Osteoblast (primary cell): ENCODE measurements at regions not wholly inside any gene's neighbourhood (a gene's known extent, or its start where the extent isn't known, plus 50 kb on each side); places are given as distances from the start of the nearest gene placed in this dataset.

ENCODE experiments used
- DNase-seq: peaks from one replicate; pipeline ENCODE4 v3.0.0; 2011; ENCODE audit warnings: low spot score, mixed read lengths; ENCODE audit not compliant: insufficient read length; ENCODE audit errors: missing footprints
- H2AFZ ChIP-seq: 2 replicates; pipeline ENCODE4 v1.6.0; 2011; ENCODE audit warnings: mild to moderate bottlenecking, low read length
- H3K27ac ChIP-seq: 2 replicates; pipeline ENCODE4 v1.5.1; 2011; ENCODE audit warnings: mild to moderate bottlenecking, low read depth, low read length, moderate library complexity
- H3K27me3 ChIP-seq: 2 replicates; pipeline ENCODE4 v1.6.0; 2012; ENCODE audit warnings: mild to moderate bottlenecking, control low read depth, inconsistent platforms, low read length, moderate library complexity; ENCODE audit not compliant: insufficient read depth
- H3K36me3 ChIP-seq: 2 replicates; pipeline ENCODE4 v1.5.1; 2011; ENCODE audit warnings: mild to moderate bottlenecking, low read length, control low read depth, moderate library complexity; ENCODE audit not compliant: insufficient read depth
- H3K4me1 ChIP-seq: 2 replicates; pipeline ENCODE4 v1.5.1; 2011; ENCODE audit warnings: mild to moderate bottlenecking, low read length, control low read depth, moderate library complexity; ENCODE audit not compliant: insufficient read depth
- H3K4me2 ChIP-seq: 2 replicates; pipeline ENCODE4 v1.6.0; 2011; ENCODE audit warnings: mild to moderate bottlenecking, low read length; ENCODE audit not compliant: insufficient read depth
- H3K4me3 ChIP-seq: fragments of 200-600 bp; sonication (generic); 3 replicates; pipeline ENCODE4 v1.5.1; 2012; ENCODE audit warnings: mild to moderate bottlenecking, low read length, inconsistent platforms; ENCODE audit not compliant: insufficient read depth
- H3K79me2 ChIP-seq: 2 replicates; pipeline ENCODE4 v1.6.0; 2012; ENCODE audit warnings: mild to moderate bottlenecking, low read length, control low read depth, inconsistent platforms; ENCODE audit not compliant: insufficient read depth
- H3K9me3 ChIP-seq: 2 replicates; pipeline ENCODE4 v1.5.1; 2011; ENCODE audit warnings: low read depth, low read length, control low read depth
- H4K20me1 ChIP-seq: 2 replicates; pipeline ENCODE4 v1.6.0; 2012; ENCODE audit warnings: mild to moderate bottlenecking, low read length, control low read depth; ENCODE audit not compliant: insufficient read depth
- CTCF ChIP-seq: IDR thresholded peaks from 2 replicates; pipeline ENCODE4 v1.5.1; 2011; ENCODE audit warnings: mild to moderate bottlenecking, low read depth, low read length, moderate library complexity; ENCODE audit errors: extremely low read depth

GRCh38 chr4:11735651-11736050 lies 307.0 kb upstream of the HS3ST1 start:
- Histone ChIP-seq H3K79me2 (no peaks in the 10 kb centered on the region), H3K9me3 (no peaks in the 10 kb centered on the region), H3K27ac (no peak overlapping the region), H3K36me3 (no peaks in the 10 kb centered on the region), H2AFZ (no peak overlapping the region), H3K27me3 (no peaks in the 10 kb centered on the region), H3K4me1 (peaks cover 2% of the 10 kb centered on the region), H4K20me1 (no peaks in the 10 kb centered on the region), H3K4me3 (no peak overlapping the region), H3K4me2 (no peak overlapping the region)
- TF ChIP-seq CTCF = no peak
- DNase-seq = no peak

- TF ChIP-seq CTCF = no peak
- Histone ChIP-seq H3K27ac (no peak overlapping the region), H3K4me1 (no peaks in the 10 kb centered on the region), H4K20me1 (no peaks in the 10 kb centered on the region), H3K36me3 (no peaks in the 10 kb centered on the region), H3K9me3 (no peaks in the 10 kb centered on the region), H3K79me2 (no peaks in the 10 kb centered on the region), H2AFZ (no peak overlapping the region), H3K27me3 (no peaks in the 10 kb centered on the region), H3K4me2 (no peak overlapping the region), H3K4me3 (no peak overlapping the region)
- no peak for DNase-seq
These were observed 303.5 kb upstream of the HS3ST1 start for GRCh38 chr4:11732155-11732554.

GRCh38 chr4:11730545-11730944 lies 301.9 kb upstream of the HS3ST1 start:
- Histone ChIP-seq H3K27me3 (no peaks in the 10 kb centered on the region), H3K4me3 (no peak overlapping the region), H3K79me2 (no peaks in the 10 kb centered on the region), H2AFZ (no peak overlapping the region), H4K20me1 (no peaks in the 10 kb centered on the region), H3K4me1 (no peaks in the 10 kb centered on the region), H3K36me3 (no peaks in the 10 kb centered on the region), H3K4me2 (no peak overlapping the region), H3K9me3 (no peaks in the 10 kb centered on the region), H3K27ac (no peak overlapping the region)
- TF ChIP-seq CTCF = no peak
- no peak for DNase-seq

GRCh38 chr4:11729548-11729947 lies 300.9 kb upstream of the HS3ST1 start:
- Histone ChIP-seq H3K27ac (no peak overlapping the region), H3K4me2 (no peak overlapping the region), H2AFZ (no peak overlapping the region), H3K9me3 (no peaks in the 10 kb centered on the region), H4K20me1 (no peaks in the 10 kb centered on the region), H3K4me1 (peaks cover under 1% of the 10 kb centered on the region), H3K79me2 (no peaks in the 10 kb centered on the region), H3K4me3 (no peak overlapping the region), H3K36me3 (no peaks in the 10 kb centered on the region), H3K27me3 (no peaks in the 10 kb centered on the region)
- TF ChIP-seq CTCF = no peak
- DNase-seq = no peak
